ENCODE measurements at regions not wholly inside any gene's neighbourhood (a gene's known extent, or its start where the extent isn't known, plus 50 kb on each side); places are given as distances from the start of the nearest gene placed in this dataset.

- no peak overlapping the region for H4K8ac ChIP-seq (ENCODE audit: extremely low read depth, insufficient read depth, low read length)
- H3K9me3 ChIP-seq (ENCODE audit: insufficient read depth in 2 of 2, low read depth in 1 of 2, low read length in 1 of 2), result no peaks in the 10 kb centered on the region
- no peak overlapping the region for H3K4me3 ChIP-seq (ENCODE audit: extremely low read depth in 1 of 4, insufficient read depth in 2 of 4, low read depth in 3 of 4, low read length in 4 of 4)
- H3K36me3 ChIP-seq (ENCODE audit: control insufficient read depth in 2 of 4, insufficient read depth in 4 of 4, low read length in 3 of 4), result no peaks in the 10 kb centered on the region
- no peak overlapping the region for H2AK5ac ChIP-seq (ENCODE audit: low read depth, low read length)
- H4K91ac ChIP-seq (replicated peaks; ENCODE audit: insufficient read length, low read length), result no peak overlapping the region
- H3K9ac ChIP-seq (replicated peaks in 1 of 4; ENCODE audit: extremely low read depth in 1 of 4, low read depth in 3 of 4, low read length in 3 of 4), result no peak overlapping the region
- WGBS, 2 experiments (ENCODE audit: extremely low coverage in 1 of 2, insufficient coverage in 1 of 2, insufficient read length in 1 of 2, insufficient replicate concordance in 2 of 2, low coverage in 1 of 2, low lambda C conversion rate in 2 of 2, missing lambda C conversion rate in 1 of 2), result 93% methylated on average over 6 of the region's 6 CpGs; no CpG with 5 or more reads in 1 of the 2 experiments
- no peaks in the 10 kb centered on the region for H4K20me1 ChIP-seq (replicated peaks in 1 of 2; ENCODE audit: control insufficient read depth in 1 of 2, insufficient read depth in 2 of 2, low read length in 2 of 2)
- H3K23me2 ChIP-seq (ENCODE audit: low read depth, low read length), result no peaks in the 10 kb centered on the region
- ChIA-PET POLR2A (ENCODE audit: partially characterized antibody) (no interaction called here), CTCF (ENCODE audit: partially characterized antibody) (interaction anchor here (1.3 kb wide), 1 partner anchor 13 kb away, joined by 3 read pairs; no protein-coding TSS in a partner anchor)
- no peaks in the 10 kb centered on the region for H3K79me1 ChIP-seq (ENCODE audit: low read depth, low read length)
- no peak overlapping the region for H2BK12ac ChIP-seq (ENCODE audit: low read depth, low read length)
- no peak overlapping the region for H3K56ac ChIP-seq (replicated peaks; ENCODE audit: insufficient read length, low read depth, low read length)
- DNase-seq (ENCODE audit: low read depth in 1 of 2, low spot score in 2 of 2) (no peak), FAIRE-seq (no peak)
- no peak overlapping the region for H3K14ac ChIP-seq (ENCODE audit: insufficient read length)
- no peaks in the 10 kb centered on the region for H3K79me2 ChIP-seq (ENCODE audit: control insufficient read depth in 1 of 2, insufficient read depth in 2 of 2, low read length in 2 of 2)
- H2BK20ac ChIP-seq (ENCODE audit: low read length), result no peak overlapping the region
- no peak overlapping the region for H2BK15ac ChIP-seq (ENCODE audit: low read length)
- H2BK5ac ChIP-seq (ENCODE audit: low read depth, low read length), result no peak overlapping the region
- H3K23ac ChIP-seq (ENCODE audit: insufficient read length), result no peak overlapping the region
- H2BK120ac ChIP-seq (replicated peaks; ENCODE audit: low read depth, low read length), result no peak overlapping the region
- H3K4me1 ChIP-seq (replicated peaks in 1 of 4; ENCODE audit: control insufficient read depth in 3 of 4, insufficient read depth in 4 of 4, low read length in 3 of 4), result 0 out of 7 replicates have a peak, but pooled peaks cover 0 to 2% (median 0%) of the 10 kb centered on the region in 4 experiments
- H2AFZ ChIP-seq (ENCODE audit: low read length), result no peak overlapping the region
- H4K5ac ChIP-seq (ENCODE audit: insufficient read length, low read depth, low read length), result no peak overlapping the region
- no peak overlapping the region for H3K4me2 ChIP-seq (ENCODE audit: insufficient read depth in 1 of 2, low read depth in 2 of 2, low read length in 2 of 2)
- no peaks in the 10 kb centered on the region for H3K27me3 ChIP-seq (replicated peaks in 1 of 4; ENCODE audit: control insufficient read depth in 3 of 4, extremely low read depth in 1 of 4, insufficient read depth in 3 of 4, low read length in 3 of 4)
- no peak overlapping the region for H3K27ac ChIP-seq (ENCODE audit: low read depth, low read length)
- H3K4ac ChIP-seq (replicated peaks; ENCODE audit: insufficient read length, low read depth, low read length), result no peak overlapping the region
- H3K18ac ChIP-seq (ENCODE audit: extremely low read depth, low read length), result no peak overlapping the region
- TF ChIP-seq CREB1 (IDR thresholded peaks at IDR 0.05) (no peak), E2F6 (IDR thresholded peaks at IDR 0.05) (no peak), CHD1 (IDR thresholded peaks at IDR 0.05; ENCODE audit: low read depth, low read length) (no peak), ZNF274 (IDR thresholded peaks at IDR 0.05; ENCODE audit: borderline replicate concordance, extremely low read depth, low read length) (no peak), GTF2F1 (IDR thresholded peaks at IDR 0.05; ENCODE audit: borderline replicate concordance, low read depth, low read length) (no peak), ATF2 (IDR thresholded peaks at IDR 0.05; ENCODE audit: low read length) (no peak), KDM1A (IDR thresholded peaks at IDR 0.05; ENCODE audit: borderline replicate concordance, low read length) (no peak), SUZ12 (IDR thresholded peaks at IDR 0.05; ENCODE audit: low read length) (no peak), SIX5 (IDR thresholded peaks at IDR 0.05; ENCODE audit: low read depth, low read length) (no peak), FOSL1 (IDR thresholded peaks at IDR 0.05; ENCODE audit: insufficient read depth, low read depth, low read length) (no peak)
Observed at GRCh38 chr13:67369895-67370660, 139.9 kb upstream of the PCDH9 start.

Data from H1 (cell line).